UCSD-AML1 (cell line): ENCODE measurements at regions not wholly inside any gene's neighbourhood (a gene's known extent, or its start where the extent isn't known, plus 50 kb on each side); places are given as distances from the start of the nearest gene placed in this dataset.
"Not testable (repeated sequence)": the region's sequence is repeated elsewhere in the genome, so short reads cannot be mapped to it uniquely, and the experiment has no call there.

ENCODE experiments used
- DNase-seq: peaks from one replicate; lab custom pipeline; 2025; ENCODE audit not compliant: unreplicated experiment; lab: John Stamatoyannopoulos, UW

- no peak for DNase-seq
These were observed 320.8 kb upstream of the USP24 start for GRCh38 chr1:55535724-55536544.

DNA sequence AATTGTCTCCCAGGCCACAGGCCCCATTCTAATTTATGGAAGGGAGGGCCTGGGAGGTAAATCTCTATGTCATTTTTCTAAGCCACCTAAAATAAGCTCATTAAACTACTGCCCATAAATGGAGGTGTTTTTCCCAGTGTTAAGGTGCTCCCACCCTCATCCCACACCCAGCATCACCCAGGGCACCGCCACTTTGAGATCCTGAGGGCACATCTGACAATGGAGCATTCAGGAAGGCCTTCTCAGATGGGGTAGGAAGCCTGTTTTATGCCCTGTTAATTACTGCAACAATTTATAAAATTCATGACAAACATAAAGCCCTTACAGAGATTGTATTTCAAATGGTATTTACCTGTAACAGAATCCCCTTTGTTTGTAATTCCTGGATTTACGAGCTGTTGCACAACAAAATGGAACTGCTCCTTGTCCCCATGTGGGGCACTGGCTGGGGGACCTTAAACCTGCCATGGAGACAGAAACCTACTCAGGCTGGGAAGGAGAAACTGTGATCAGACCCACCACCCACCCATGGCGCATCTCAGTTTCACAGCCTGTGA is 319.5 kb upstream of the USP24 start:
- no peak for DNase-seq

DNA sequence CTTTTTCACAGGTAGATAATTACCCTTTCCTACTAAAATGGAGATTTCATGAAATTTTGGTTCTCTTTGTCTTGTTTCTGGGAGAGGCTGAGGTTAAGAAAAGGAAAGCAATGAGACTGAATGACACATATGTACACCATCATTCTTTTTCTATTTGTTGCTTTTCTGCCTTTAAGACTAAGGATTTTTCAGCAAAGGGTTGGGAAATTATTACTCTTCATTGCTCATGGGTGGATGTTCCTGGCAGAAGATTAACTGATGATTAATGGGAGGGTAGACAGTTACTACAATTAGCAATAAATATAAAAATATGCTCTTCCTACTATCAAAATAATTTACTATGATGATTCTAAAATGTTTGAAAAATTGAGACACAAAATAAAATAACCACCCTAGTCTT is 316.5 kb upstream of the USP24 start:
- DNase-seq: no peak

GRCh38 chr1:55530749-55531478 is 315.8 kb upstream of the USP24 start:
- no peak for DNase-seq

GRCh38 chr1:55529017-55529416 is 313.9 kb upstream of the USP24 start:
- no peak for DNase-seq

GRCh38 chr1:55527831-55528230 is 312.7 kb upstream of the USP24 start:
- no peak for DNase-seq

GRCh38 chr1:55526716-55527115 is 311.6 kb upstream of the USP24 start:
- no peak for DNase-seq

DNA sequence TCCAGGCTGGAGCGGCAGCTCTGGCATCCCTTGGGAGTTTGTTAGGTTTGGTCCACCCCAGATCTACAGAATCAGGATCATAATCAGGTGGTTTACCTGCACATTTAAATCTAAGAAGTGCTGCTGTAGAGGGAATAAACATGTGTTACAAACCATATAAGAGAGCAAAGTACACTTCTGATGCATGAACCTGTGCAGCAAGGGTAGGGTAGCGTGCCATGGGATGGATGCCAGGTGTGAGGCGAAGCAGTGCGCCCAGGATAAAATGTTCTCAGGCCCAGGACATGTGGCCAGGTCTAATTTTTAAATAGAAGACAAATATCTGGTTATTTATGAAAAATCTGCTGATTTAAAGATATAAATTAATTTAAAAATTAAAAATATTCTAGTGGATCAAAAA is 308.8 kb upstream of the USP24 start:
- no peak for DNase-seq

- DNase-seq: no peak
These were observed 307.8 kb upstream of the USP24 start for GRCh38 chr1:55522982-55523381.

GRCh38 chr1:55522353-55522903 is 307.3 kb upstream of the USP24 start:
- no peak for DNase-seq

DNA sequence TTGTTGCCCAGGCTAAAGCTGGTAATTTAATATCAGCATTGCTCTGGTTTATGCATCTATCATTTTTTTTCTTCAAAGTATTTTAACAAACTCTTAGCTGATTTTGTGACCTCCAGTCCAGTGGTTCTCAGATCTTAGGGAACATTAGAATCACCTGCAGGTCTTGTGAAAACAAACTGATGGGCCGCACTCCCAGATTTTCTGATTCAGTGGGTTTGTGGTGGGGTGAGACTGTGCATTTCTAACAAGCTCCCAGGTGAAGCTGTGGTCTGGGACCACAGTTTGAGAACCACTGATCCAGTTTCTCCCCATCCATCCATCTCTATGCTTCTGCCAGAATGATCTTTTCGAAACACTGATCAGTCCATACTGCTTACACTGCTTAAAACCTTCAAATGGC is 305.7 kb upstream of the USP24 start:
- DNase-seq: no peak

DNA sequence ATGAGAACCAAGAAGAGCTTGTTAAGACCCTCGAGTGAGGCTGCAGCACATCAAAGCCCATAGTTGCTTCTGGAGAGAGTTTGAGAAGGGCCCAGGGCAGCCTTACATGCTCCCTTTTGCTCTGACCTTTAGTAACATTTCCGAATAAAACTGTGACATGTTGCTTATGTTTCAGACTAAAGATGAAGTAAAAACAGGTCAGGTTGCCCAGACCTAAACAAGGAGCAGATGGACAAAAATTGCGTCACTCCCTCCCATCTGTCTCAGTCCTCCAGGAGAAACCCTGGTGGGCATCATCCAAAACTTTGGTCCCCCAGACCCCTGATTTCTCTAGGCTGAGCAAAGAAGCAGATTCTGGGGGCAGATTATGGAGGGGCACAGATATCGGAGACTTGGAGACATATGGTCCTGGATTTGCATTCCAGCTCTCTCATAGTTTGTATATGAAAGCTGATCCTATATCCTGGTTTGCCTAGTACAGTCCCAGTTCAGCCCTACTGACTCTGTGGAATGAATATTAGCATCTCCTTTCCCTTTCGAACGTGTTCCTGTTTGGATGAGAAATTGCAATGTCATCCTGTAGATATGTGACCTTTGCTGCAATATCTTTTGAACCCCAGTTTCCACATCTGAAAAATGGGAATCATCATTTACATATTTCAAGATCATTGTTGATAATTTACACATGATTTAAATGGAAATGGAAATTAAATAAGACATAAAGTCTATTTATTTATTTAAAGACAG is 304.9 kb upstream of the USP24 start:
- DNase-seq: no peak

DNA sequence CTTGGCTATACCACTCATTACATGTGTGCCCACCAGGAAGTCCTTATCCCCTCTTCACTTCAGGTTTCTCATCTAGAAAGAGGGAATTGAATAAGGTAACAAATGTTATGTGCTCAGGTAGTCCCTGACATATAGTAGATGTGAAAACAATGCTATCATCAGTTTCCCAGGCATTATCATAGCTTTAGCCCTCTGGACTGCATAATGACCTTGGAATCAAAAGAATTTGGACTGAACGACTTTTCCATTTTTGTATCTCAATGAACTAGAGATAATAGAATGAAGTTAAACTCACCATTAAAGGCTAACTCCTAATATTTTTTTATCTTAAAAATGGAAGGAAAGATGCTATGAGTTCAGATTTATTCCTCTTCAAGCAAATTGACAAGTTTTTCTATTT is 304.1 kb upstream of the USP24 start:
- no peak for DNase-seq

GRCh38 chr1:55517036-55517435 is 301.9 kb upstream of the USP24 start:
- DNase-seq: no peak

DNA sequence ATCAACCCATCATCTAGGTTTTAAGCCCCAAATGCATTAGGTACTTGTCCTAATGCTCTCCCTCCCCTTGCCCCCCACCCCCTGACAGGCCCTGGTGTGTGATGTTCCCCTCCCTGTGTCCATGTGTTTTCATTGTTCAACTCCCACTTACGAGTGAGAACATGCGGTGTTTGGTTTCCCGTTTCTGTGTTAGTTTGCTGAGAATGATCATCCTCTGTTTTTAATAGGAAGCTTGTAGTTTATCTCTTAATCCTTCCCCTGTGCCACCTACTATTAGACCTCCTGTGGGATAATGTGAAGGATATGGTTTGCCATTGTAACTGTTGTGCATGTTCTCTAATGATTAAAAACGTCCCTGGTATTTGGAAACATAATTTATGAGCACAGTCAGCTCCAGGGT is 299.4 kb upstream of the USP24 start:
- not testable (repeated sequence) for DNase-seq

GRCh38 chr1:55512466-55512865 is 297.3 kb upstream of the USP24 start:
- no peak for DNase-seq

DNA sequence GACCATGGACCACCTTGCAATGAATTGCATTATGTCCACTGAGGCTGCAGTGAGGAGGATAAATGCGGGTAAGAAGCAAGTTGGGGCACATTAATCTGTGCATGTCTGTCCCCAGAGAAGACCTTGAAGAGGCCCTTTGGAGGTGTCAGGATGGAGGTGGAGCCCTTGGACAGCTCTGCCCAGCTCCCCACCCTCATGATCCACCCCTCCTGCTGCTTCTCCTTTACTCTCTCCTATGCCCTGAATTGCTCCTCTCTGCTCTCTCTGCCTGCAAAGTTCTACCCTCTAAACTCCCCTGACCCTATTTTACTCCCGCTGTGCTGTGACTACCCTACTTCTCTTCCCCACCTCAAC is 292.4 kb upstream of the USP24 start:
- DNase-seq: no peak

DNA sequence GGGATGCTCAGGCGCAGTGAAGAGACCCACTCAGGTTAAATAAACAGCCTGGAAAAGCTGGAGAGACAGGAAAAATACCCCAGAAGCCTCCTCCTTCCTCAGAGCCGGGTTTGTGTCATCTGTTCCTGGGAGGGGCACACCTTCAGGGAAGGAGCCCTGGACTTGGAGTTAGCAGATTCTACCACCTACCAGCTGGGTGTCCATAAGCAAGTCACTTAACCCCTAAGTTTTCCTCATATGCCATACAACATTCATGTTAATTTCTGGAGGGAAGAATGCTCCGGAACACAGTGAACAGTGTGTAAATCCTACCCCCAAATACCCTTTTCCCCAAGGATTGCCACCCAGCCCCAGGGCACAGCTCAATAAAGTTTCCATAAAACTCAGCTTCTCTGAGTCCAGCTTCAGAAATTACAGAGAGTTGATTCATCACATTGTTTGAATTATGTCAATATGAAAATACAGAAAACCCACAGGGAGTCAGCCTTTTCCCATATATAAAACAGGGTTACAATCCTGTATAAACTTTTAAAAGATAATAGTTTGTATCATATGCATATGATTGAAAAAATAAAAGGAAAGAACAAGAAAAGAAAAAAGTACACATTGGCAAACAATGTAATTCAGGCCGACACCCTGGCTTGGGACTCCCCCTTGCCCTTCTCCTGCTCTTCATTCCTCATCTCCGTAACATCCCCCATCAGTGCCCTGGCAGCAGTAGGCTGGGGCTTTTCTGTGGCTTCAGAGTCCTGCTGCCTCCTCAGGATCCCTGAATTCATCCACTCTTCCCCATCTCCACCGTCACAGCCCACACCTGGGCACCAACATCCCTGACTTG is 291.8 kb upstream of the USP24 start:
- no peak for DNase-seq

- DNase-seq: no peak
These were observed 290.2 kb upstream of the USP24 start for GRCh38 chr1:55505326-55505725.

DNA sequence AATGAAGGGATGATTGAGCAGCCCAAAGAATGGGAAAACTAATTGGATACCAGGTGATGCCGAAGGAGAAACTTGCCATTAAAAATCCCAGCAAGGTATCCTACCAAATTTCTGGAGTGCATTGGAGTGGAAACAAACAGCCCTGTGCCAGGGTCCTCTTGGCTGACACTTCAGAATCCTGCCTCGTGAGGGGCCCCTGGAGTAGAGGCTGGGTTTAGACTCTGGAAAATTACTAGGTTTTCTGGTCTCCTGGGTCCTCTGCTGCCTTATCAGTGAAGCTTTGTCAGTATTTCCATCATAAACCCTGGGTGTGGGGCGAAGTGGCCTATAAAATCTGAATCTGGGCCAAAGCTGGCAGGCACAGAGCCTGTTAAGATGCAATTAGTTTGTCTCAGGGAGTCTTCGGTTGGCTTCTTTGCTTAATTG is 289.2 kb upstream of the USP24 start:
- DNase-seq: no peak
